Cerebellar cortex (tissue), 1 donor: ENCODE measurements at regions not wholly inside any gene's neighbourhood (a gene's known extent, or its start where the extent isn't known, plus 50 kb on each side); places are given as distances from the start of the nearest gene placed in this dataset.
"Not testable (repeated sequence)": the region's sequence is repeated elsewhere in the genome, so short reads cannot be mapped to it uniquely, and the experiment has no call there.

ENCODE experiments used
- DNase-seq: peaks from one replicate; pipeline ENCODE4 v3.0.0-alpha.2; 2015; ENCODE audit warnings: low spot score

DNA sequence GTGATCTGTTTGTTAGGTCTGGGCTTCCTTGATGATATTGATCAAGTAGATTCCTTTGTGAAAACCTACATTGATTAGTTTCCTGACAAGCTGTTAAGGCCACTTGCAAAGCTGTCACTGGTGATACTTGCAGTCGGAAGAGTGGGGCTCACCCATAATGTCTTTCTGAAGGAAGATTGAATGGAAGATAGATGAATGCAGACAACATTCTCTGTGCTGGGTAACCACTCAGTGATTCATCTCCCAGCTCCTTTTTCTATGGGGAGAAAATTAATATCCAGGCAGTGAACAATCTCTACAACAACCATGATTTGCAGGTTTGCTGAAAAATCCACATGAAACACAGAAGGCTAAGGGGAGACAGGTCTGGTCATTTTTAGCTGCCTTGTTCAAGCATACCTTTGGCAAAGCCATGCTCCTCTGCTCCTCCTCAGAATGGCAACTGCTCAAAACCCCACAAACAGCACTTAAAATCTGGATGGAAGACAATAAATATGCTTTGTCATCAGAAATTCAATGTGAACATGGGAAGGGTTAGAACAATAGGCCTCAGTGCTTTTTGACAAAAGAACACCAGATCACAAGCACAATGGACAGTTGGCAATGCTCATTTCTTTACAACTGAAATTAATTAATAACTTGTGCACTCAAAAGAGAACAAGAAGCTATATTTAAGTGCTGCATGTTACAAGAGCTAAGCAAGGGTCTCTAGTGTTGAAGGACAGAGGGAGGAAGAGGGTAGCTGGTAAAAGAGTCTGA is 495.4 kb downstream of the TOX3 start:
- no peak for DNase-seq

DNA sequence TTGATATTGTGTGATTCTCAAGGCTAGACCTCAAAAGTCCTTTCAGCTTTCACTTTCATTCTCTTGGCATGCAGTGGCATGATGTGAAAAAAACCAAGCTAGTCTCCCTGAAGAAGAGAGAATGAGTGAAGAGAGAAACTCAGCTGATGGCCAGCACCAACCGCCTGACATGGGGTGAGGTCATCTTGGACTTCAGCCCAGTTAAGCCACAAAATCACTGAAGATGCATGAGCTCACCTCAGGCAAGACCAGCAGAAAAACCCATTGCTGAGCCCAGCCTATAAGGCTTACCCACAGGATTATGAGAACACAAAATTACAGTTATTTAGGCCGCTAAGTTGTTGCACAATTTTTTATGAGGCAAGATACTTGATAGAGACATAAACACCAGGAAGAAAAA is 496.5 kb downstream of the TOX3 start:
- no peak for DNase-seq

DNA sequence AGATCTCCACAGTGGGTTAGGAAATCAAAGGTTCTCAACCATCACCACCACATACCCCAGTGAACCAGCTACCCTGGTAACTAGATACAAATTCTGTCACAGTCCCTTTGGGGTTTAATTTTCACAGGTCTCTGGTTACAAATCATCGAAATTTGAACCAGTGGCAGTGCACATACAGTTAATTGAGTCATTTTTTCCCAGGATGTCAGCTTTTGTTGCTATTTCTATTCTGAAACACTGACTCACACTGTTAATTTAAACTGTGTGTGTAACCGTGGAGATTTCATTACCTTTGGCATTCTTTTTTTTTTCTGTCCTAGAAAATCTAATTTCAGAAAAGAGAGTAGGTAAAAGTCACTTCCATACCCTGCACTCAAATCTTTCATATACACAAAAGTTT is 511.5 kb downstream of the TOX3 start:
- no peak for DNase-seq

DNA sequence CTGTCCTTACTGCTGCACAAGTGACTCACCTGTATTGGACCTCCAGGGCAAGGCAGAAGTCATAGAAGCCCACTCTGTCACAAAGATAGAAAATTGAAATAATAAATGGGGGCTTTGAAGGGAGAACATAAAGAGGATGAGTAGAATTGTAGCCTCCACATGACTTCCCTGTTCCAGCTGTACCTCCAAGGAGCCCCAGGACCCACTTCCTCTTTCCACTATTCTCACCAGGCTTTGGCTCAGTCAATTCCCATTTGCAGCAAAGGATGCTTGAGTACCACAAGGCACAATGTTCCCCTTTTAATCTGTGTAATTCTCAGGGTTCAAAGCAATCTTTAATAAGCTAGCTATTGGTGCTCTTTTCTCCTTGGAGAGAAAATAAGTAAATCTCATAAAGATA is 512.1 kb downstream of the TOX3 start:
- no peak for DNase-seq

- no peak for DNase-seq
Observed at GRCh38 chr16:52033992-52034391, 513.0 kb downstream of the TOX3 start.

- DNase-seq = no peak
Observed at GRCh38 chr16:52022980-52023379, 524.0 kb downstream of the TOX3 start.

DNA sequence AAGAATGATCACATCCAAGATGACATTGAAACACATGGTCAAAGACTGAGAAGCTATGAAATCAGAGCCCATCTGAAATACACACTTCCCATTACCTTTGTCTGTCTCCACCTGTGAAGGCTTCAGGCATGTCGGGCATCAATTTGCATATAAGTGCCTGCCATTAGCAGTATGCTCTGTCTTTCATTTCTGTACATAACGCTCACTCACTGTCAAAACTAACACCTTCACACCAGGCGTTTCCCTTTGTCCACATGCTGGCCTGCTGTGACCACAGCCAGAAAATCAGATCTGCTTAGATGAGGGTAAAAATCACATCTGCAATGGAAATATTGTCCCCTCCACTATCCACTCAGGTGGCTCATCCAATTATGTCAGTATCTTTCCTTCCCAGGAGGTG is 524.8 kb downstream of the TOX3 start:
- DNase-seq = no peak

DNA sequence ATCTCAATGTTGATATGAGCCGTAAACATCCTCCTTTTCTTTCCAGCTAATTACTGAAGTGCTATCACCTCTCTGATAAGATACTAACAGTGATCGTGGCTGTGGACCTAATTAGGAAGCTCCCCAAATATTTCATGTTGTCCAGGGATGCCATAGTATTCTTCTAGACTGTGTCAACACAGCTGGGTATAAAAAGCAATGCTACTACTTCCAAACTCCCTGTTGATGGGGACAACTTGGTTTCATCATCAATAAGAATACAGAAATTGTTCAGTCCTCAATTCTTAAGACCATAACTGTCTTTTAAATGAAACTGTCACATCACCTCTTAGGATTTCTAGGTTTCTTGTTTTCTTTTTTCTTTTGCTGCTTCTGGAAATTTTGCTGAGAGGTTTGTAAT is 530.6 kb downstream of the TOX3 start:
- no peak for DNase-seq

- no peak for DNase-seq
Observed at GRCh38 chr16:52005551-52005950, 541.4 kb downstream of the TOX3 start.

DNA sequence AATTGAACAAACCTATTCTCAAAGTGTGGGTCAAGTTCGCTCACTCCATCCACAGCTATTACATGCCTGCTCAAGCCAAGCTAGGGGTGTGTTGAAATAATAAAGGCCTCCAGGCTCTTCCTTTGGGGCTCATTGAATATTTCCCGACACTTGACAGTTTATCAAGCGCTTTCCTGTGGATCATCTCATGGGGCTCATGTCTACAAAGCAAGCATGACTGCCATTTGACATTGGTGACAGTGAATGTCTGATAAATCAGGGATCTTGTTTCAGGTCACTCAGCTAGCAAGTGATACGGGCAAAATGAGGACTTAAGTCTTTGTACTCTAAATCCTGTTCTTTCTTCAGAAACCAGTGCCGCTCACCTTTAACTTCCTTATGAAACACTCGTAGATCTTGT is 542.6 kb downstream of the TOX3 start:
- DNase-seq = no peak

GRCh38 chr16:52002026-52002425 is 544.9 kb downstream of the TOX3 start:
- no peak for DNase-seq

GRCh38 chr16:51996516-51996915 is 550.4 kb downstream of the TOX3 start:
- no peak for DNase-seq

- no peak for DNase-seq
Observed at GRCh38 chr16:51994597-51994996, 552.3 kb downstream of the TOX3 start.

- DNase-seq = no peak
Observed at GRCh38 chr16:51989637-51990230, 557.2 kb downstream of the TOX3 start.

- DNase-seq = no peak
Observed at GRCh38 chr16:51988977-51989376, 558.0 kb downstream of the TOX3 start.

- DNase-seq = no peak
Observed at GRCh38 chr16:51987519-51987918, 559.4 kb downstream of the TOX3 start.

DNA sequence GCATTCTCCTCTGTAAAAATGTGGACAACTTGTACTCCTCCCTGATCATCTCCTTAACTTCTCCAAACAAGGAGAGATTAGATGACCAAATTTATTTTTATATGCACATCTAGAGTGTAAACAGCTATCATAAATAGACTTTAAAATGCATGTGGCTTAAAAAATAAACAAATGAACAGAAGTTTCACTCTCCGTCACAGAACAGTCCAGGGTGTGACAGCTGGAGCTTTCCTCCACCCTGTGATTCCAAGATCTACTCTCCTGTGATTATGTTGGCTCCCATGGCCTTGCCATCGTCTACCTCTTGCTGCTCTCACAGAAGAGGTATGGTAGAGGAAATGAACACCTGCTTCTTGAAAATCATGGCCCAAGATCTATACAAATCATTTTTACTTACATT is 560.2 kb downstream of the TOX3 start:
- no peak for DNase-seq

- no peak for DNase-seq
Observed at GRCh38 chr16:51986301-51986700, 560.6 kb downstream of the TOX3 start.

- no peak for DNase-seq
Observed at GRCh38 chr16:51985126-51985525, 561.8 kb downstream of the TOX3 start.

DNA sequence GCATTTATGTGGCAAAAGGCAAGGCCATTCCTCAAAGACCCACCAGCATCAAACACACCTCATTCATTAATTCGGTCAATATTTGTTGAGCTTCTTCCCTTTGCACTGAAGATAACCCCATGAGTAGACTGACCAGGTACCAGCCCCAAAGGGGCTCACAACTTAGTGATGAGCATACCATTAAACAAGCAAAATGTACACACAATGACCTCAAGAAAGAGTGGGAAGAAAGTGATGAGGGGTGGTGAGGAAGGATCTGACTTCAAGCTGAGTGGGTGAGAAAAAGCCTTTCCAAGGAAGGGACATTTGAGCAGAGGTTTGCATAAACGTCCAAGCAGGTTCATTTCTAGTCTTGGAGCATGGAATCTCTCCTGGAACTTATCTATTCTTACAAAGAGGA is 562.5 kb downstream of the TOX3 start:
- no peak for DNase-seq

- peak; percentile 61 for DNase-seq
Observed at GRCh38 chr16:51982715-51983680, 563.9 kb downstream of the TOX3 start.

DNA sequence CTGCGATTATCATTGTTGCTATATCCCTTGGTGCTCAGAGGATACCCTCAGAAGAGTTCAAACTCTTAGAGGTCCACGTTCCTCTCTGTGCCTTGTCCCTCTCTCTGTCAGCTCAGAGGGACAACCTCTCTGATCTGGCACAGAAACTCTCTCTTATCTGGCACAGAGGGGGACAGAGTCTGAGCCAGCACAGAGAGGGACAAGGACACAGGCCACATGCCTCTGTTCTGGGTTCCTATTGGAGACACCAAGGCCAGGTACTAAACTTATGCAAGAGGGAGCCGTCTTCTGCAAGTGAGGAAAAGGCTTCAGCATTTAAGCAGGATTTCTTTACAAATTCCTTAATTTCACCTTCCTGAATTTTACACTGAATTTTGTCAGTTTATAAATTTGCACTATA is 565.2 kb downstream of the TOX3 start:
- DNase-seq = no peak

- not testable (repeated sequence) for DNase-seq
Observed at GRCh38 chr16:51977506-51977905, 569.4 kb downstream of the TOX3 start.
